HG02798 (cell line): ENCODE measurements at regions not wholly inside any gene's neighbourhood (a gene's known extent, or its start where the extent isn't known, plus 50 kb on each side); places are given as distances from the start of the nearest gene placed in this dataset.

Source experiments
- ATAC-seq: cut with Tn5 transposase; IDR thresholded peaks from one replicate; pipeline ENCODE4 v1.9.1; 2021; ENCODE audit warnings: mild to moderate bottlenecking; ENCODE audit not compliant: unreplicated experiment, poor library complexity

DNA sequence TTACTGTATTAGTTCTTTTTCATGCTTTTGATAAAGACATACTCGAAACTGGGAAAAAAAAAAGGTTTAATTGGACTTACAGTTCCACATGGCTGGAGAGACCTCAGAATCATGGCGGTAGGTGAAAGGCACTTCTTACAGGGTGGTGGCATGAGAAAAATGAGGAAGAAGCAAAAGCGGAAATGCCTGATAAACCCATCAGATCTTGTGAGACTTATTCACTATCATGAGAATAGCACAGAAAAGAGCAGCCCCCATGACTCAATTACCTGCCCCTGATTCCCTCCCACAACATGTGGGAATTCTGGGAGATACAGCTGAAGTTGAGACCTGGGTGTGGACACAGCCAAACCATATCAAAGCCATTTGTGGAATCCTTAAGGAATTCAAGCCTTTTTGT lies 1238.9 kb downstream of the ADGRL3 start:
- ATAC-seq, result no peak

DNA sequence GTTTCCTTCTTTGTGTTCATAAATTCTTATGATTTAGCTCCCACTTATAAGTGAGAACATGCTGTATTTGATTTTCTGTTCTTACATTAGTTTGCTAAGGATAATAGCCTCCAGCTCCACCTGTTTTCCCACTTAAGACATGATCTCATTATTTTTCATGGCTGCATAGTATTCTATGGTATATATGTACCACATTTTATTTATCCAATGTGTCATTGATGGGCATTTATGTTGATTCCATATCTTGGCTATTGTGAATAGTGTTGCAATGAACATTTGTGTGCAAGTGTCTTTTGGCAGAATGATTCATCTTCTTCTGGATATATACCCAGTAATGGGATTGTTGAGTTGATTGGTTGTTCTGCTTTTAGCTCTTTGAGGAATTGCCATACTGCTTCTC lies 1234.8 kb downstream of the ADGRL3 start:
- ATAC-seq, result no peak

DNA sequence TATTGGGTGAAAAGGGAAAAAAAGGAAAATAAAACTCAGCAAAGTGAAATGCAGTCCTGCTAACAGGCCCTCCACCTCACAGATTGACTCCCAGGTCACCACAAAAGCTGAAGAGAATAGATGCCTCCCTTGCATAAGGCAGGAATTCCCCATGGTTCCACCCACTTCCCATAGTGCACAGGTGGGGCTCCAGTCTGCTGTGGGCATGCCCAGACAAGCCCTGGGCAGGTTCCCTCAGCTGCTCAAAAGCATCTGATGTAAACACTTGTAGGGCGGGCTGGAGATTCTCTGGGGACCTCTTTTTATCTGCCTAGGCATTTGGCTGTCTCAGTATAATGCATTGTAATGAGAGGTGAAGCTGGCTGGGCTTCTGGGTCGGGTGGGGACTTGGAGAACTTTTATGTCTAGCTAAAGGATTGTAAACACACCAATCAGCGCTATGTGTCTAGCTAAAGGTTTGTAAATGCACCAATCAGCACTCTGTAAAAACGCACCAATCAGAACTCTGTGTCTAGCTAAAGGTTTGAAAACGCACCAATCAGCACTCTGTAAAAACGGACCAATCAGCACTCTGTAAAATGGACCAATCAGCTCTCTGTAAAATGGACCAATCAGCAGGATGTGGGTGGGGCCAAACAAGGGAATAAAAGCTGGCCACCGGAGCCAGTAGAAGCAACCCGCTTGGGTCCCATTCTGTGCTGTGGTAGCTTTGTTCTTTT lies 1231.5 kb downstream of the ADGRL3 start:
- ATAC-seq, result peak; percentile 58

GRCh38 chr4:62429297-62429696 lies 1229.2 kb downstream of the ADGRL3 start:
- ATAC-seq, result no peak

GRCh38 chr4:62415256-62415655 lies 1215.1 kb downstream of the ADGRL3 start:
- ATAC-seq, result no peak

GRCh38 chr4:62414563-62414962 lies 1214.4 kb downstream of the ADGRL3 start:
- ATAC-seq, result no peak

- ATAC-seq, result no peak
Observed at GRCh38 chr4:62410371-62411003, 1210.4 kb downstream of the ADGRL3 start.

- no peak for ATAC-seq
Observed at GRCh38 chr4:62408454-62408853, 1208.3 kb downstream of the ADGRL3 start.

DNA sequence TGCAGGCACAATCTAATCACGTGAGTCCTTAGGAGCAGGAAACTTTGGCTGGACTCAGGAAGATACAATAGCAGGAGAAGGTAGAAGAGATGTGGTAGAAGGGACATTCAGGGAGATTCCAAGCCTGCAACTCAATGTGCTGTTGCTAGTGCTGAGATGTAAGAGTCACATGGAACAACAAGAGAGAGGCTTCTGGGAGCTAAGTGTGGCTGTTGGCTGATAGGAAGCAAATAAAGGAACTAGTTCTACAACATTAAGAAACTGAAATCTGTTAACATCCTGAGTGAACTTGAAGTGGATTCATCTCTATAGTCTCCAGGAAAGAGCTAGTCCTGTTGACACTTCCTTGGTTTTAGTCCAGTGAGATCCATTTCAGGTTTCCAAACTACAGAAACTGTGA lies 1207.4 kb downstream of the ADGRL3 start:
- ATAC-seq, result no peak

GRCh38 chr4:62402088-62402806 lies 1202.1 kb downstream of the ADGRL3 start:
- peak; percentile 32 for ATAC-seq

DNA sequence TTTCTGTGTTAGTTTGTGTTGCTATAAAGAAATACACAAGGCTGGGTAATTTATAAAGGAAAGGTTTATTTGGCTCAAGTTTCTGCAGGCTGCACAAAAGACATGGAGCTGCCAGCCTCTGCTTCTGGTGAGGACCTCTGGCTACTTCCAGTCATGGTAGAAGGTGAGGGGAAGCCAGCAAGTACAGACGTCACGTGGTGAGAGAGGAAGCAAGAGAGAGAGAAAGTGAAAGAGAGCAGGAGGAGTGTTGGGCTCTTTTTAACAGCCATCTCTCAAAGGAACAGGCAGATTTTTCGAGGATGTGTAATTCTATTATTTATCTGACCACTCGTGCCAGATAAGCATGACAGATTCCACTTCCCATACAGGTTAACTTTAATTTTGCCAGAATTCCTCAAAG lies 1199.1 kb downstream of the ADGRL3 start:
- peak; percentile 86 for ATAC-seq

GRCh38 chr4:62398318-62398717 lies 1198.2 kb downstream of the ADGRL3 start:
- no peak for ATAC-seq

DNA sequence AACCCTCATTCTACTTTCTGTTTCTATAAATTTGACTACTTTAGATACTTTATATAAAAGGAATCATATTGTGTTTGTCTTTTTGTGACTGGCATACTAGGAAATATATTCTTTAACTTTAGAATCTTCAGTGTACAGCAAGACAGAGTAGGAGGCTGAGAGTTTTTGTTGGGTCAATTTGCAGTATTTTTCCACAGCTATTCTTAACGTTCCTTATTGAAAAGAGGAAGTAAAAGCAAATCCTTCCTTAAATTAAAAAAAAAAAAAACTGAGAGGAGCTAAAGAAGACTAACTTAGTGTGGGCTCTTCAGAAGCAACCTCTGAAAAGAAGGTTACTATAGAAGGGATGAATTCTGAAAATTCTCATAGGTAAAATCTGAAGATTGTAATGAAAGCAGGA lies 1194.6 kb downstream of the ADGRL3 start:
- ATAC-seq, result no peak

GRCh38 chr4:62387808-62388207 lies 1187.7 kb downstream of the ADGRL3 start:
- no peak for ATAC-seq

DNA sequence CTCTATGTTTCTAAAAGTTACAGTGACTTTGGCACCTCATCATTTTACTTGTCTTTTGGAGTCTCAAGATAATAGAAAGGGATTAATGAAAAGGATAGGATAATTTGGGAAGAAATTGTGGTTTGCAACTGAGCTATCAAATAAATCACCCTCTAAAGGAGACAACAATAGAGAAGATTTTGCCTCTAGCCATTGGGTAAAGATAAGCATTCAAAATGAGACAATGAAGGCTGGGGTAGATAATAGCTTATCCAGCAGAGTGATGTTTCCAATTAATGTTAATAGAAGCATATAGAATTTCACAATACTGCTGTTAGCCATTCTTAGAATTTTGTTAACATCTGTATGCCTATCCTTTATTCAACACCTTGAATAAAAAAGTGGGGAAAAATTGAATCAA lies 1177.6 kb downstream of the ADGRL3 start:
- ATAC-seq, result no peak

DNA sequence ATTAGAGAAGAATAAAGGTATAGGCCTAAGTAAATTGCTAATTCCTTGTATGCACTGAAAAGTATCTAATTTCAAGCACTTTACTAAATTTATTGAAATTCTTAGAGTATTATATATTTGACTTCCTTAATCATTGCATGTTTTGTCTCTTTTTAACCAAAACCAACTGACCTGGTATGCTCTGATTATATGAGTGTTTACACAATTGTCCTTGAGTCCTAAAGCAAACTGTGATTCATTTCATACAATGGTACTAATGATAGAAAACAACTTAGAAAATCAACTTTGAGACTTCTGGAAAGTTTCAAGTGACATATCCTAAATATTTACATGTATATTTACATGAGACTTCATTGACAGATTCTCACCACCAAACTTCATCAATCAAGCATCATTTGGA lies 1177.1 kb downstream of the ADGRL3 start:
- no peak for ATAC-seq

DNA sequence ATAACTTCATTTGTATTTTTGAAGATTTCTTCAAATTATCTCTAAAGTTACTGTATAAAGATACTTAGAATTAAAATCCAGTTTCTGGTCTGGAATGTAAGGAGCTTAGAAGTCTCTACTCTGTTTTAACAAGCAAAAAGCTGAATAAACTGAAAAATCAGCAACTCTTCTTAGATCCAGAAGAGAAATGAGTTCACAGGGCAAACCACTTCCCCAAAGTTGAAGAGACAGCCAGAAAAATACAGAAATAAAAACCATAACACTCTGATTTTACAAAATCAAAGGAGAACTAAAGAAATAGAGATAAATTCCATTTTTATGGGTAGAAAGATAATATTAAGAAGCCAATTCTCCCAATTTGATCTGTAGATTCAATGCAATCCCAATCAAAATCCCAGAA lies 1166.8 kb downstream of the ADGRL3 start:
- ATAC-seq, result no peak

DNA sequence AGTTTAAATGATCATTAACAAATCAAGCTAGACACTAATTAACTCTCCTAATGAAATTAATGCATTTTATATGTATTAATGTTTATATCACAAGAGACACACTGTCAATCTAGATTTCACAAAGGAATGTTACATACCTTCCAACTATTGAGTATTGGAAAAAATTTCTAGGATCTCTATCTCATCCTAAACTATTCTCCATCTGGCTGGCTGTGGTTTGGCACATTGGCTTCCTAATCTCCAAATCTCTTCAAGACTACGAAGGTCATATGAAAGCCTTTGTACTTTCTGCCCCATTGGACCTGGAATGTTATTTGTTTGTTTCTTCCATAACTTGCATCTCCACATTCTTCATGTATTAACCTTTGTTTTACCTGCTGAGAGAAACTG lies 1160.0 kb downstream of the ADGRL3 start:
- ATAC-seq, result no peak

DNA sequence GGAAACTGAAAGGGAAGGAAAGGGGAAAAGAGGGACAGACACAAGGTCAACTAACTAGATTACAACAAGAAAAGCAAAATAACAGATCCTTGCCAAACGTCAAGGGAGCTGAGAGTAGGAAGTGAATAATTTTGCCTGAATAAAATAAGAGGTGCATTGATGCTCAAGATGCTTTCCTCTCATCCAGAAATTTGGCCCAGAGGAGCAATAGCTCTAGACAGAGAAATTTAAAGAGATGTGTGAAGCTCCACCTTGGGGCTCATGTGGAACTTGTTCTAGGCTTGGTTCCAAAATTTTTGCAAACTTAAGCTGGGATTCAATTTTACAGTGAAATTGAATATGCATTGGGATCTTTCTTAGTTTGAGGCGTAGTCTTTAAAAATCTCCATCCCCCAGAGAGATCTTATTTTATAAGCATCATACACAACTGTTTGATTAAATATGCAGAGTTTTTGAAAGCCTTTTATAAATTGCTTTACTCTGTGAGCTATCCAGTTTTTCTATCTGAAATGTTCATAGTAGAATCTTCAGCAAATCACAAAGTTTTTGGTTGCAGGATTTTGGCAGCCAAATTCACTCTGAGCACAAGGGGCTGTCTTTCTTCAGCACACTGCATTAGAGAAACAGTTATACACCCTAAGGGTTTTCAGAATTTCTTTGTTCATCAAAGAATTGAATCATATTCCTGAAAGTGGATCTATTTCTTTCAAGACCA lies 1159.5 kb downstream of the ADGRL3 start:
- no peak for ATAC-seq

GRCh38 chr4:62344915-62345314 lies 1144.8 kb downstream of the ADGRL3 start:
- ATAC-seq, result no peak

- ATAC-seq, result no peak
Observed at GRCh38 chr4:62344474-62344873, 1144.3 kb downstream of the ADGRL3 start.
